ENCODE measurements at regions not wholly inside any gene's neighbourhood (a gene's known extent, or its start where the extent isn't known, plus 50 kb on each side); places are given as distances from the start of the nearest gene placed in this dataset.

DNA sequence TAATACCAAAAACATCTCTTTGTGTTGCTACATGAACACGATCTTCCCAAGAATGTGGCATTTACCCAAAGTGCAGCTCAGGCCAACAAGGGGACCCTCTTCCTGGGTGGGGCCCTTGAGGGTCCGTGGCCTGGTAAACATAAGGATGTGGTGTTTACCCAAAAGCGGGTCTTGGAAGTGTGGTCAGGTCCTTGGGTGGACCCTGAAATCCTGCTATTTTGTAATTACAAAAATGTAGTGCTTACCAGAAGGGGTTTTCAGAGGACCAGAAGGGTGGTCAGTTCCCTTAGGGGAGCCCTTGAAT is 87.8 kb upstream of the PRDM11 start:
- H3K36me3 ChIP-seq (ENCODE audit: control insufficient read depth, insufficient read depth, low read length), result no peaks in the 10 kb centered on the region
- no peaks in the 10 kb centered on the region for H3K27me3 ChIP-seq (ENCODE audit: control insufficient read depth, insufficient read depth, low read length)
- no peaks in the 10 kb centered on the region for H3K4me1 ChIP-seq (ENCODE audit: control insufficient read depth, insufficient read depth, low read length)
- 89% methylated on average over 2 of the region's 3 CpGs for WGBS (ENCODE audit: insufficient coverage)
- DNase-seq (ENCODE audit: low read depth in 4 of 6, low spot score in 6 of 6), result no peak
- H3K4me3 ChIP-seq (ENCODE audit: low read depth, low read length), result no peak overlapping the region
- peaks cover 5% of the 10 kb centered on the region for H3K9me3 ChIP-seq (ENCODE audit: control insufficient read depth, insufficient read depth, low read length)
- H3K27ac ChIP-seq (ENCODE audit: low read depth, low read length), result no peak overlapping the region

DNA sequence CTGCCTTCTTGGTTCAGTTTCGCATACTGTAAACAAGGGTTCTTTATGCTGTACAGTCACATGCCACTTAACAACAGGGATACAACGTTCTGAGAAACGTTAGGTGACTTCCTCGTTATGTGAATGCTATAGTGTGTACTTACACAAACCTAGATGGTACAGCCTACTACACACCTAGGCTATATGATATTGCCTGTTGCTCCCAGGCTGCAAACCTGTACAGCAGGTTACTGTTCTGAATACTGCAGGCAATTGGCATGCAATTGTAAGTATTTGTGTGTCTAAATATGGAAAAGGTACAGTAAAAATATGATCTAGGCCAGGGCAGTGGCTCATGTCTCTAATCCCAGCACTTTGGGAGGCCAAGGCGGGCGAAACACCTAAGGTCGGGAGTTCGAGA is 85.7 kb upstream of the PRDM11 start:
- H3K9me3 ChIP-seq (ENCODE audit: control insufficient read depth, insufficient read depth, low read length), result peaks cover 10% of the 10 kb centered on the region
- no peaks in the 10 kb centered on the region for H3K27me3 ChIP-seq (ENCODE audit: control insufficient read depth, insufficient read depth, low read length)
- no peaks in the 10 kb centered on the region for H3K4me1 ChIP-seq (ENCODE audit: control insufficient read depth, insufficient read depth, low read length)
- no peak for DNase-seq (ENCODE audit: low read depth in 4 of 6, low spot score in 6 of 6)
- WGBS (ENCODE audit: insufficient coverage), result 100% methylated on average over 3 of the region's 8 CpGs
- H3K36me3 ChIP-seq (ENCODE audit: control insufficient read depth, insufficient read depth, low read length), result no peaks in the 10 kb centered on the region
- H3K27ac ChIP-seq (ENCODE audit: low read depth, low read length), result no peak overlapping the region
- H3K4me3 ChIP-seq (ENCODE audit: low read depth, low read length), result no peak overlapping the region

DNA sequence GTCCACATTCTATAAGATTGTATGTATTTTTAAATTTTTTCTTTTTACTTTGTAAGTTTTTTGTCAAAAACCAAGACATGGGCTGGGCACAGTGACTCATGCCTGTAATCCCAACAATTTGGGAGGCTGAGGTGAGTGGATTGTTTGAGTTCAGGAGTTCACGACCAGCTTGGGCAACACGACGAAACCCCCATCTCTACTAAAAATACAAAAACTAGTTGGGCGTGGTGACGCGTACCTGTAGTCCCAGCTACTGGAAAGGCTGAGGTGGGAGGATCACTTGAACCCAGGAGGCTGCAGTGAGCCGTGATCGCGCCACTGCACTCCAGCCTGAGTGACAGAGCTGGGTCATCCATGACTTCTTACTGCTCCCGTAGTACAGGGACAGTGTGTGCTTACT is 84.8 kb upstream of the PRDM11 start:
- Histone ChIP-seq H3K9me3 (ENCODE audit: control insufficient read depth, insufficient read depth, low read length) (peaks cover 10% of the 10 kb centered on the region), H3K27me3 (ENCODE audit: control insufficient read depth, insufficient read depth, low read length) (no peaks in the 10 kb centered on the region), H3K36me3 (ENCODE audit: control insufficient read depth, insufficient read depth, low read length) (no peaks in the 10 kb centered on the region), H3K4me1 (ENCODE audit: control insufficient read depth, insufficient read depth, low read length) (no peaks in the 10 kb centered on the region), H3K27ac (ENCODE audit: low read depth, low read length) (no peak overlapping the region), H3K4me3 (ENCODE audit: low read depth, low read length) (no peak overlapping the region)
- DNase-seq (ENCODE audit: low read depth in 4 of 6, low spot score in 6 of 6), result no peak
- 98% methylated on average over 7 of the region's 10 CpGs for WGBS (ENCODE audit: insufficient coverage)

DNA sequence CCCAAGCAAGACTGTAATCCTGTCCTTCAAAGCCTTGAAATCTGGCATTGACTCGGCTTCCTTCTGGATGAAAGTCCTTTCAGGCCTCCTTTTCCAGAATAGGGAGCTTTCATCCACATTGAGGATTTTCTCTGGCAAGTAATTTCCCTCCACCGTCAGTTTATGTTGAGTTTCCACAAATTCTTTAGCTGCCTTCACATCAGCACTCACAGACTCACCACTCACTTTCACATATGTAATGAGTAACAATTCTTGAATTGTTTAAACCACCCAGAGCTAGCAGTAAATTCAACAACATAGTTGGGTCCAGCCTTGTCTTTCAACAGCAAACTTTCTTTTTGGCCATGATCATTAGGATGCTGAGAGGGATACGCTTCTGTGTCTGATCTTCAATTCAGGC is 84.3 kb upstream of the PRDM11 start:
- Histone ChIP-seq H3K27ac (ENCODE audit: low read depth, low read length) (no peak overlapping the region), H3K4me1 (ENCODE audit: control insufficient read depth, insufficient read depth, low read length) (no peaks in the 10 kb centered on the region), H3K4me3 (ENCODE audit: low read depth, low read length) (no peak overlapping the region), H3K9me3 (ENCODE audit: control insufficient read depth, insufficient read depth, low read length) (peaks cover 10% of the 10 kb centered on the region), H3K36me3 (ENCODE audit: control insufficient read depth, insufficient read depth, low read length) (no peaks in the 10 kb centered on the region), H3K27me3 (ENCODE audit: control insufficient read depth, insufficient read depth, low read length) (no peaks in the 10 kb centered on the region)
- no peak for DNase-seq (ENCODE audit: low read depth in 4 of 6, low spot score in 6 of 6)
- WGBS (ENCODE audit: insufficient coverage), result 75% methylated on average over 1 of the region's 3 CpGs

DNA sequence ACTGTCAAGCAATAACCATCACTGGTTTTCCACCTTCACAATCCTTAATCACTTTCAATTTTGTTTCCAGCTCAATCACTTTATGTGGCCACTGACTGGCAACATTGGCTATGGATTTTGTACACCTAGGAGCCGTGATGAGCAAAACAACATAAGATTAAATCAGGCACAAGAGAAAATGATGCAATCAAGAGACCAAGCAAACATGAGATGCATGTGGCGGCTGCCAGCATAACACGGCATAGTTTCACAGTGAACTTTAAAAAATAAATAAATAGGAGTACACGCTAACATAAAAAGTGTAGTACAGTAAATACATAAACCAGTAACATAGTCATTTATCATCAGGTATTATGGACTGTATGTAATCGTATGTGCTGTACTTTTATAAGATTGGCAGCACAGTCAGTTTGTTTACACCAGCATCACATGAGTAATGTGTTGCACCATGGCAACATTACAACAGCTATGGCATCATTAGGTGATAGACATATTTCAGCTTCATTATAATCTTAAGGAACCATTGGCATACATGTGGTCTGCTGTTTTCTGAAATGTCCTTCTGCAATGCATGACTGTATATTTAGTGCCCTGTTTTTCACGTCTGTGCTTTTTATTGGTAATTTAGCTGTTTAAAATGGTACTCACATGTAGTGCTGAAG is 83.3 kb upstream of the PRDM11 start:
- H3K27ac ChIP-seq (ENCODE audit: low read depth, low read length), result no peak overlapping the region
- H3K4me1 ChIP-seq (ENCODE audit: control insufficient read depth, insufficient read depth, low read length), result no peaks in the 10 kb centered on the region
- no peak overlapping the region for H3K4me3 ChIP-seq (ENCODE audit: low read depth, low read length)
- no peaks in the 10 kb centered on the region for H3K36me3 ChIP-seq (ENCODE audit: control insufficient read depth, insufficient read depth, low read length)
- no peaks in the 10 kb centered on the region for H3K27me3 ChIP-seq (ENCODE audit: control insufficient read depth, insufficient read depth, low read length)
- no peak for DNase-seq (ENCODE audit: low read depth in 4 of 6, low spot score in 6 of 6)
- 77% methylated on average over 2 of the region's 6 CpGs for WGBS (ENCODE audit: insufficient coverage)
- H3K9me3 ChIP-seq (ENCODE audit: control insufficient read depth, insufficient read depth, low read length), result peaks cover 10% of the 10 kb centered on the region

DNA sequence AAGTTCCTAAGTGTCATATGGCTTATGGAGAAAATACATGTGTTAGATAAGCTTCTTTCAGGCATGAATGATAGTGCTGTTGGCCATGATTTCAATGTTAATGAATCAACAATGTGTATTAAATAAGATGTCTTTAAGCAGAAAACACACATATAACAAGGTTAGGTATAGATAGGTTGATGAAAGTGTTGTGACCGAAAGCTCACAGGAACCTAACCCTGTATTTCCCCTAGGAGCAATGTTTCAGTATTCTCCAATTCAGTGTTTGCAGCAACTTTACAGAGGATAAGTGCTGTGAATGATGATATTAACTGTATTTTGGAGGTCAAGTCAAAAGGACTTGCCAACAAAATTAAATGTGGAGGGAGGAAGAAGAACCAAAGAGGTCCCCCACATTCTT is 82.8 kb upstream of the PRDM11 start:
- Histone ChIP-seq H3K4me3 (ENCODE audit: low read depth, low read length) (no peak overlapping the region), H3K27ac (ENCODE audit: low read depth, low read length) (no peak overlapping the region), H3K27me3 (ENCODE audit: control insufficient read depth, insufficient read depth, low read length) (no peaks in the 10 kb centered on the region), H3K4me1 (ENCODE audit: control insufficient read depth, insufficient read depth, low read length) (no peaks in the 10 kb centered on the region), H3K9me3 (ENCODE audit: control insufficient read depth, insufficient read depth, low read length) (peaks cover 10% of the 10 kb centered on the region), H3K36me3 (ENCODE audit: control insufficient read depth, insufficient read depth, low read length) (no peaks in the 10 kb centered on the region)
- no CpG with 5 or more reads among the region's 1 CpG for WGBS (ENCODE audit: insufficient coverage)
- no peak for DNase-seq (ENCODE audit: low read depth in 4 of 6, low spot score in 6 of 6)

DNA sequence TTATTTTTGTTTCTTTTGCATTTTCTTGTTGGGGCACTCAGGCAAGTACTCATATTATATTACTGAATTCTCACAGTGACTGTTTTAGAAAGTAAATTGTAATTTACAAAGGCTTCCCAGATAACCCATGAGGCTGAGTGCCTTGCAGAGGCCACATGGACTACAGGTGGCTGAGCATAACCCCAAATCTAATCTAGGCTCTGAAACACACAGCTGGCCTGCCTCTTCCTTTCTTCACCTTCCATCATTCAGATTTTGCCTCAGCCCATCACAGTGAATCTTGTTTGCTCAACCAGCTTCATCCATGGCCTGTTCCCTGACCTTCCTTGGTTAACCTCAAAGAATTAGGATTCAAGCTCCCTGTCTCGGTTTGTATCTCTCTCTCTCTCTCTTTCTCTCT is 78.5 kb upstream of the PRDM11 start:
- Histone ChIP-seq H3K4me3 (ENCODE audit: low read depth, low read length) (no peak overlapping the region), H3K27me3 (ENCODE audit: control insufficient read depth, insufficient read depth, low read length) (no peaks in the 10 kb centered on the region), H3K27ac (ENCODE audit: low read depth, low read length) (no peak overlapping the region), H3K4me1 (ENCODE audit: control insufficient read depth, insufficient read depth, low read length) (no peaks in the 10 kb centered on the region), H3K36me3 (ENCODE audit: control insufficient read depth, insufficient read depth, low read length) (no peaks in the 10 kb centered on the region), H3K9me3 (ENCODE audit: control insufficient read depth, insufficient read depth, low read length) (peaks cover 10% of the 10 kb centered on the region)
- DNase-seq (ENCODE audit: low read depth in 4 of 6, low spot score in 6 of 6), result no peak
- 88% methylated on average over 1 of the region's 1 CpG for WGBS (ENCODE audit: insufficient coverage)

DNA sequence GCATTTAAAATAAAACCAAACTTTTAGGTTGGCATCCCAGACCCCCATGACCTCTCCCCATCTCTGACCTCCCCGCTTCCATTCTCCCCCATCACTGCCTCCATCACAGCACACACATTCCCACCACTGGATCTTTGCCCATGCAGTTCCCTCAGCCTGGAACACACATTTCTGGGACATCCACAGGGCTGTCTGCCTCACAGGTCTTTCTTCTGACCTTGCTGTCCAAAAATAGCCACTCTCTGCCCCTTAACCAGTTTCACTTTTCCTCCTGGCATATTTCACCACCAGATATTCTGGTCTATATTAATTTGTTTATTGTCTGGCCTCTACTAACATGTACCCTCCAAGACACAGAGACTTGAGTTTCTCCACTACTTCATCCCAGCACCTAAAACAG is 75.2 kb upstream of the PRDM11 start:
- Histone ChIP-seq H3K27ac (ENCODE audit: low read depth, low read length) (no peak overlapping the region), H3K9me3 (ENCODE audit: control insufficient read depth, insufficient read depth, low read length) (no peaks in the 10 kb centered on the region), H3K4me1 (ENCODE audit: control insufficient read depth, insufficient read depth, low read length) (peaks cover 3% of the 10 kb centered on the region), H3K4me3 (ENCODE audit: low read depth, low read length) (no peak overlapping the region), H3K36me3 (ENCODE audit: control insufficient read depth, insufficient read depth, low read length) (no peaks in the 10 kb centered on the region), H3K27me3 (ENCODE audit: control insufficient read depth, insufficient read depth, low read length) (no peaks in the 10 kb centered on the region)
- no peak for DNase-seq (ENCODE audit: low read depth in 4 of 6, low spot score in 6 of 6)
- WGBS (ENCODE audit: insufficient coverage), result 100% methylated on average over 1 of the region's 1 CpG

DNA sequence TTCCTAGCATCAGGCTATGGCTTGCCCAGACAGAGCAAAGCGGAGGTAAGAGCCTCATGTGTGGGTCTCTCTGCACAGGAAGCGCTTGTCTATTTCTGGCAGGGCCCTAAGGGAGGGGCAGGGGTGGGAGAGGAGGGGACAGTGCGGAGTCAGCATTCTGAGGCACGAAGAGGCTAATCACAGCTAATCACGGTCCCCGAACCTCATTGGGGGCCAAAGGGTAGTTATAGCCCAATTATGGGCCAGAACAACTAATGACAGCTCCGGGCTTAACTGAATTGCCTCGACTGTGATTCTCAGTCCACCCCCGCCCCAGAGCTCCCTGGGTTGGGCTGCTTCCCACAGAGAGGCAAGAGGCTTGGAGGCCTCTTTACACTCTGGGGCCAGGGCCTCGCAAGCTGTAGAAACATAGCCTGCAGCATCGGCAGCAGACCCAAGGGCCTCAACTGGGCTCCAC is 72.7 kb upstream of the PRDM11 start:
- WGBS (ENCODE audit: insufficient coverage), result 48% methylated on average over 11 of the region's 11 CpGs
- Histone ChIP-seq H3K36me3 (ENCODE audit: control insufficient read depth, insufficient read depth, low read length) (no peaks in the 10 kb centered on the region), H3K4me1 (ENCODE audit: control insufficient read depth, insufficient read depth, low read length) (peaks cover 6% of the 10 kb centered on the region), H3K27me3 (ENCODE audit: control insufficient read depth, insufficient read depth, low read length) (no peaks in the 10 kb centered on the region), H3K4me3 (ENCODE audit: low read depth, low read length) (no peak overlapping the region), H3K27ac (ENCODE audit: low read depth, low read length) (no peak overlapping the region), H3K9me3 (ENCODE audit: control insufficient read depth, insufficient read depth, low read length) (no peaks in the 10 kb centered on the region)
- DNase-seq (ENCODE audit: low read depth in 4 of 6, low spot score in 6 of 6), result no peak

DNA sequence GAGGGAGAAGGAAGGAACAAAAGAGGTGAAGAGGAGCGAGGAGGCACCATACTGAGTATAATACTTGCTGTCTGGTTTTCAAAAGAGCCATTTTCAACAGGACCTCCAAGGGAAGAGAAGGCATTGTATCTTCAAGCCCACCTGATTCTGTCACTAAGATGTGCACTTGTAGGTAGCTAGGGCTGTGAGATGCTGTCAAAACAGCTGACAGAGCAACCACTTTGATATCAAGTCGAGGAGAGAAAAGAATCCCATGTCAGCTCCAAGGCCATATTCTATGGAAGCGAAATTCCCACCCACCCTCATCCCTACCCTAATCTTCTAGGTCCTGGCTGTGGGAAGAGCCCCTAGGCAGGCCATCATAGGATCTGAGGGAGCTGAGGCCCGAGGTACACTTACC is 70.9 kb upstream of the PRDM11 start:
- no peak for DNase-seq (ENCODE audit: low read depth in 4 of 6, low spot score in 6 of 6)
- H3K27ac ChIP-seq (ENCODE audit: low read depth, low read length), result no peak overlapping the region
- peaks cover 17% of the 10 kb centered on the region for H3K4me1 ChIP-seq (ENCODE audit: control insufficient read depth, insufficient read depth, low read length)
- H3K27me3 ChIP-seq (ENCODE audit: control insufficient read depth, insufficient read depth, low read length), result no peaks in the 10 kb centered on the region
- 86% methylated on average over 2 of the region's 4 CpGs for WGBS (ENCODE audit: insufficient coverage)
- no peaks in the 10 kb centered on the region for H3K9me3 ChIP-seq (ENCODE audit: control insufficient read depth, insufficient read depth, low read length)
- H3K36me3 ChIP-seq (ENCODE audit: control insufficient read depth, insufficient read depth, low read length), result no peaks in the 10 kb centered on the region
- H3K4me3 ChIP-seq (ENCODE audit: low read depth, low read length), result no peak overlapping the region

Measured in spinal cord (tissue), 9 donors.